ENCODE measurements at regions not wholly inside any gene's neighbourhood (a gene's known extent, or its start where the extent isn't known, plus 50 kb on each side); places are given as distances from the start of the nearest gene placed in this dataset.

- TF ChIP-seq CTCF (conservative IDR thresholded peaks at IDR 0.05; ENCODE audit: low read length) (no peak), EZH2phosphoT487 (IDR thresholded peaks at IDR 0.05; ENCODE audit: borderline replicate concordance) (no peak)
Observed at GRCh38 chr22:40107244-40107643, 70.5 kb upstream of the TNRC6B start.

Data from Loucy (cell line).